IPS DF 6.9 (cell line): ENCODE measurements at regions not wholly inside any gene's neighbourhood (a gene's known extent, or its start where the extent isn't known, plus 50 kb on each side); places are given as distances from the start of the nearest gene placed in this dataset.

ENCODE experiments used
- DNase-seq: peaks from one replicate; pipeline ENCODE4 v3.0.0-alpha.2; 2013; ENCODE audit warnings: low read depth, low spot score
- H3K27ac ChIP-seq: one replicate; pipeline ENCODE4 v1.5.1; 2013; ENCODE audit warnings: low read length, control low read depth
- H3K27me3 ChIP-seq: 2 replicates; pipeline ENCODE4 v1.6.1; 2013; ENCODE audit warnings: mild to moderate bottlenecking, low read length; ENCODE audit not compliant: control insufficient read depth, insufficient read depth
- H3K36me3 ChIP-seq: 2 replicates; pipeline ENCODE4 v1.6.1; 2013; ENCODE audit warnings: low read length; ENCODE audit not compliant: control insufficient read depth, insufficient read depth
- H3K4me1 ChIP-seq: 2 replicates; pipeline ENCODE4 v1.6.1; 2013; ENCODE audit warnings: low read length; ENCODE audit not compliant: control insufficient read depth, insufficient read depth
- H3K4me3 ChIP-seq: 2 replicates; pipeline ENCODE4 v1.5.1; 2013; ENCODE audit warnings: mild to moderate bottlenecking, low read length
- H3K9me3 ChIP-seq: 2 replicates; pipeline ENCODE4 v1.6.1; 2013; ENCODE audit warnings: low read length, inconsistent platforms; ENCODE audit not compliant: control insufficient read depth, insufficient read depth
- whole genome bisulfite sequencing: extraction: QIAGEN DNeasy Blood & Tissue Kit; methylation state at CpG from one replicate; pipeline ENCODE4 v1.1.7; 2013; ENCODE audit warnings: mixed read lengths, missing lambda C conversion rate; ENCODE audit not compliant: insufficient read length, insufficient coverage; 5-methylcytosine and 5-hydroxymethylcytosine counted together

DNA sequence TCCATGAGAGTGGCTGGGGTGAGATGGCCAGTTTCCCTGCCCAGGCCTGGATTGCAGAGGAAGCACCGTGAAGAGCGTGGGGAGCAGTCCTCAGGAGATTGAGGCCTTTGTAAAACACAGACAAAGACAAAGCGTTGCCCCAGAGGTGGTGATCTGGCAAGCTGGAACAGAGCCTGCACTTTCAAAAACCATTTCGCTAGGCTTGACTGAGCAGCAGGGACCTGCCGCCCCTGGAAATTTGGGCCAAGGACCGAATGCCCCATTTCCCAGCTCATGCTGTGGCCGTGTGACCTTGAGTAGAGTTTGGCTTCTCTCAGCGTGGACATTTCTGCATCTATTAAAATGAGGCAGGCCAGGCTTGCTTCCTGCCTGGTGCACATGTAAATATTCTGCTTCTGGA is 381.4 kb downstream of the BCOR start:
- Histone ChIP-seq H3K36me3 (no peaks in the 10 kb centered on the region), H3K27ac (no peak overlapping the region), H3K4me1 (no peaks in the 10 kb centered on the region; the same call in 1 of the 2 replicates), H3K9me3 (no peaks in the 10 kb centered on the region), H3K27me3 (no peaks in the 10 kb centered on the region), H3K4me3 (no peak overlapping the region)
- WGBS = no CpG with 5 or more reads among the region's 8 CpGs
- no peak for DNase-seq

DNA sequence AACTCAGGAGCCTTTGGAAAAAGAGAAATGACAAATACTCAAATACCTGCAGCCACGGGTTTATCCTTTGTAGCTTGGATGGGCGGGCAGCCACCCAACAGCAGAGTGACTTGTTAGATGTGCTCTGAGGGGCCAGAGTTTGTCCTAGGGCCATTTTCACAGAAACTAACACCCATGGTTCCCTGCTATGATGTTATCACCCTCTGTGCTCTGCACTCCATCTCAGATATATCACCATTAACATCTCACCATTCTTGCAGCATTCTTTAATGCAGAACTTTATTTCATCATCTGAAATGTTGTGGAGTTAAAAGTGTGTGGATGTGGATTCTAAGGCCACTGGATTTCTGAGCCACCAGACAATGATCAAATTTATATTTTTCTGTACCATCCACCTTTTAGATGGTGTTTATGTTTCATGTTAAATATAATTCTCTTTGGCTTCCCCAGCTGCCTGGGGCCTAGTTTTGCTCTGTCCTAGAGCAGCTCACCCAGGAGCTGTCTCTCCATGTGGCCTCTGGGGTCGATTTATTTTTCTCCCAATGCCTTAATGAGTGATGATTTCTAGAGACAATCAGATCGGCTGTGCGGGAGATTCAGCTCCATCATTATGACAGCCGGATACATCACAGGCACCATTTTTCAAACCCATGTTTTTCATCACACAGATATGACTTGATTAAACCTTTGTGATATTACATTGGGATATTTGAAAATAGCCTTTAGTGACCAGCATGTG is 380.8 kb downstream of the BCOR start:
- Histone ChIP-seq H3K27ac (no peak overlapping the region), H3K9me3 (no peaks in the 10 kb centered on the region), H3K4me1 (no peaks in the 10 kb centered on the region; the same call in 1 of the 2 replicates), H3K27me3 (no peaks in the 10 kb centered on the region), H3K4me3 (no peak overlapping the region), H3K36me3 (no peaks in the 10 kb centered on the region)
- no peak for DNase-seq
- WGBS = no CpG with 5 or more reads among the region's 6 CpGs

DNA sequence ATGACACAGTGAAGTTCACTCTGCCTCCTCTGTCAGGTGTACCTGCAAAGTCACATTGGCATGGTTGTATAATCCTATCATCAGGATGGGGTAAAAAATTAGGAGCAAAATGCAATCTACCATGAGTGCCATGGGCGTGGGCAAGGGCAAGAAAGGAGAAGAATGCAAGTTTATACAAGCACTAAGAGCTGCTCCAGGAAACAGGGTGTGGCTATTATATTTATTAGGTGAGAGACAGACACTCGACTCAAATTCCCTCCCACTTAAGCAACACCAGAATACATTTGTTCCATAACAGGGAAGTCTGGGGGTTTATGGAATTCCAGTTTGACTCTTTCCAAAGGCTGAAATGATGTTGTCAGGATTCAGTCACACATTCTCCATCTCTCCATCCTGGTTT is 378.8 kb downstream of the BCOR start:
- Histone ChIP-seq H3K4me3 (no peak overlapping the region), H3K4me1 (no peaks in the 10 kb centered on the region; the same call in 1 of the 2 replicates), H3K36me3 (no peaks in the 10 kb centered on the region), H3K9me3 (no peaks in the 10 kb centered on the region), H3K27me3 (no peaks in the 10 kb centered on the region), H3K27ac (no peak overlapping the region)
- WGBS = no CpG with 5 or more reads among the region's 2 CpGs
- no peak for DNase-seq

- H3K4me3 ChIP-seq = no peak overlapping the region
- WGBS = no CpG with 5 or more reads among the region's 2 CpGs
- no peaks in the 10 kb centered on the region for H3K36me3 ChIP-seq
- H3K4me1 ChIP-seq = no peaks in the 10 kb centered on the region; the same call in 1 of the 2 replicates
- no peaks in the 10 kb centered on the region for H3K9me3 ChIP-seq
- no peak overlapping the region for H3K27ac ChIP-seq
- no peaks in the 10 kb centered on the region for H3K27me3 ChIP-seq
- DNase-seq = no peak
Measured at GRCh38 chrX:39720945-39721344, 376.8 kb downstream of the BCOR start.

GRCh38 chrX:39721566-39722279 is 376.0 kb downstream of the BCOR start:
- no peak for DNase-seq
- no peak overlapping the region for H3K27ac ChIP-seq
- WGBS = no CpG with 5 or more reads among the region's 12 CpGs
- H3K27me3 ChIP-seq = no peaks in the 10 kb centered on the region
- H3K36me3 ChIP-seq = no peaks in the 10 kb centered on the region
- H3K9me3 ChIP-seq = no peaks in the 10 kb centered on the region
- H3K4me3 ChIP-seq = no peak overlapping the region
- no peaks in the 10 kb centered on the region; the same call in 1 of the 2 replicates for H3K4me1 ChIP-seq

DNA sequence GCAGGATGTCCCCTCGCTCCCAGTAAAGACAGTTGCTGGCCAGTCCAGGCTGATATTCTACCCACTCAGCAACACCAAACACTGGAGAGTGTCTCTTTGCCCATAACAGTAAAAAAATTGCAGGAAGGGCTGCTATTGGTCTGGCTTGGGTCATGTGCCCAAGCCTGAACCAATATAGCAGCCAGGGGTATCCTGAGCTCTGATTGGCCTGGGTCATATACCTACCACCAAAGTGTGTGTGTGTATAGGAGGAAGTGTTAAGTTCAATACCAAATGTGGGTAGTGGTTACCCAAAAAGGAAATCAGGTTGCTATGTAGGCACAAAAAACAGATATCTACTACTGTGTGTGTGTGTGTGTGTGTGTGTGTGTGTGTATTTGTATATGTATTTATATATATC is 373.2 kb downstream of the BCOR start:
- H3K4me1 ChIP-seq = no peaks in the 10 kb centered on the region
- no peaks in the 10 kb centered on the region for H3K9me3 ChIP-seq
- no peak overlapping the region for H3K4me3 ChIP-seq
- no CpG with 5 or more reads among the region's 1 CpG for WGBS
- no peak for DNase-seq
- no peak overlapping the region for H3K27ac ChIP-seq
- no peaks in the 10 kb centered on the region for H3K36me3 ChIP-seq
- H3K27me3 ChIP-seq = no peaks in the 10 kb centered on the region

DNA sequence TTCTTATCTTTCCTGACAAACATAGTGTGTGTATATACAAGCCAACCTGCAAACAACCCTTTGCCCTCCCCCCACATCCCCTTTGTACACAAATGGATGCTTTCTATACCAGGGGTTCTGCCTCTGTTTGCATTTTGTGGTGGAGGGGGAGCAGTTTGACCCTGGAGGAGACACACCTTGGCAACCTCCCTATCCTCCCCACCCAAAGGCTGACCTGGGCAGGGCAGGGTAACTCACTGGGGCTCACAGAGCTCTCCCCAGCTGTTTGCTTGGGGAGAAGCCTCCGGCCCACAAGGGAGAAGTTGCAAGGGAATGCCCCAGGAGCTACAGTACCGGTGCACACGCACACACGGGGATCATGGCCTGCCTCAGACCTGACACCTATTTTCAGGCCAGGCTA is 372.6 kb downstream of the BCOR start:
- H3K9me3 ChIP-seq = no peaks in the 10 kb centered on the region
- H3K4me3 ChIP-seq = no peak overlapping the region
- DNase-seq = no peak
- no peaks in the 10 kb centered on the region for H3K27me3 ChIP-seq
- no peak overlapping the region for H3K27ac ChIP-seq
- WGBS = no CpG with 5 or more reads among the region's 4 CpGs
- no peaks in the 10 kb centered on the region for H3K36me3 ChIP-seq
- no peaks in the 10 kb centered on the region for H3K4me1 ChIP-seq

GRCh38 chrX:39725928-39726619 is 371.7 kb downstream of the BCOR start:
- Histone ChIP-seq H3K9me3 (no peaks in the 10 kb centered on the region), H3K36me3 (no peaks in the 10 kb centered on the region), H3K4me1 (no peaks in the 10 kb centered on the region), H3K27ac (no peak overlapping the region), H3K4me3 (no peak overlapping the region), H3K27me3 (no peaks in the 10 kb centered on the region)
- no peak for DNase-seq
- no CpG with 5 or more reads among the region's 13 CpGs for WGBS

DNA sequence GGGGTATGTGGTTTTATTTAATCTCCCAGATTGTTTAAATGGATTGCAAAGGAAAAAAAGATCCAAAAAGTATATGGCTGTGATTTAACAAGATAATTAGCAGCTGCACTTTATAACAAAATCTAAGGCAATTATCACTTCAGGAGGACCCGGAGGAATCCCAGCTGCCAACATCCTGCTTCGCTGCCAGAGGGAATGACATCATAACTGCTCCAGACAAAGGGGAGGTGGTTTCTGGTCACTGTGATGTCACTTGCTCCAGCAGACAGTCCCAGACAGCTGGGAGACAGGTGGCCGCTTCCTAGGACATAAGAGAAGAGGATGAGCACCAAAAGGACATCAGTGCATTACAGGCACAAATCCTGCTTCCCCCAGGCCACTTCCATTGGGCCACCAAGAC is 371.0 kb downstream of the BCOR start:
- no CpG with 5 or more reads among the region's 3 CpGs for WGBS
- no peak for DNase-seq

DNA sequence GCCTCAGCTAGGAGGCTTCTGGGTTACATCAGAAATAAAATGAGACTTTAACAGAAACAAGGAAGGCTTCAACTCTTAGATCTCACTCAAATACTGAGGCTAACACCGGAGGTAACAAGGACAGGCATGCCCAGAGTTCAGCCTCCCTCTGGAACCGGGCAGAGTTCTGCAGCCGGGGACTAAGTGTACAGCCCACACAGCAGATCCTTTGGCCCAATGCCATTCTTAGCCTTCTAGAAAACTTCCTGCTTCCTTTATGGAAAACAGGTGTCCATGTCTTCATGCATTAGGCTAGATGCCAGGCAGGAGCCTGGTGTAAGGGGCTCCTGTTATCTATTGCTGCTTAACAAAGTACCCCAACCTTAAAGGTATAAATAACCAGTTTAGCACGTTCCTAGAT is 369.7 kb downstream of the BCOR start:
- WGBS = no CpG with 5 or more reads among the region's 4 CpGs
- Histone ChIP-seq H3K27me3 (no peaks in the 10 kb centered on the region), H3K4me3 (no peak overlapping the region)

More for the DNA sequence above, 371.0 kb downstream of the BCOR start:
- Histone ChIP-seq H3K27ac (no peak overlapping the region), H3K36me3 (no peaks in the 10 kb centered on the region), H3K27me3 (no peaks in the 10 kb centered on the region), H3K9me3 (no peaks in the 10 kb centered on the region), H3K4me1 (no peaks in the 10 kb centered on the region), H3K4me3 (no peak overlapping the region)

More for the DNA sequence above, 369.7 kb downstream of the BCOR start:
- no peak for DNase-seq
- Histone ChIP-seq H3K36me3 (no peaks in the 10 kb centered on the region), H3K27ac (no peak overlapping the region), H3K4me1 (no peaks in the 10 kb centered on the region), H3K9me3 (no peaks in the 10 kb centered on the region)
